ENCODE measurements at regions not wholly inside any gene's neighbourhood (a gene's known extent, or its start where the extent isn't known, plus 50 kb on each side); places are given as distances from the start of the nearest gene placed in this dataset.

GRCh38 chr1:54477153-54477561, 70.9 kb upstream of the ACOT11 start:
- H3K27me3 ChIP-seq (ENCODE audit: control insufficient read depth in 4 of 4, insufficient read depth in 4 of 4, low read length in 3 of 4), result no peaks in the 10 kb centered on the region
- DNase-seq (ENCODE audit: low spot score), result no peak
- H3K27ac ChIP-seq (ENCODE audit: low read depth in 1 of 2, low read length in 2 of 2), result no peak overlapping the region
- 71% methylated on average over 6 of the region's 6 CpGs for WGBS
- no peak overlapping the region for H3K4me3 ChIP-seq (ENCODE audit: low read depth in 1 of 3, low read length in 3 of 3)
- TF ChIP-seq CTCF (IDR thresholded peaks at IDR 0.05; ENCODE audit: low read depth, low read length, missing input control) (no peak), HNF4G (IDR thresholded peaks at IDR 0.05) (no peak), TAF1 (conservative IDR thresholded peaks at IDR 0.05) (no peak), FOXA2 (IDR thresholded peaks at IDR 0.05) (no peak), YY1 (IDR thresholded peaks at IDR 0.05) (no peak), SP1 (IDR thresholded peaks at IDR 0.05) (no peak), FOXA1 (IDR thresholded peaks at IDR 0.05) (no peak), ZBTB33 (IDR thresholded peaks at IDR 0.05) (no peak), REST (IDR thresholded peaks at IDR 0.05) (no peak), HNF4A (conservative IDR thresholded peaks at IDR 0.05) (no peak), ATF3 (IDR thresholded peaks at IDR 0.05) (no peak), RXRA (IDR thresholded peaks at IDR 0.05) (no peak), MAX (IDR thresholded peaks at IDR 0.05) (no peak), NR2F2 (IDR thresholded peaks at IDR 0.05) (no peak), GABPA (IDR thresholded peaks at IDR 0.05 in 1 of 2, conservative IDR thresholded peaks at IDR 0.05 in 1 of 2) (no peak), JUND (IDR thresholded peaks at IDR 0.05) (no peak), EGR1 (IDR thresholded peaks at IDR 0.05; ENCODE audit: low read depth in 2 of 2) (no peak), RAD21 (IDR thresholded peaks at IDR 0.05) (no peak)
- H3K9ac ChIP-seq (ENCODE audit: low read depth in 1 of 2, low read length in 2 of 2), result no peak overlapping the region
- no peaks in the 10 kb centered on the region for H3K36me3 ChIP-seq (ENCODE audit: control insufficient read depth in 4 of 4, insufficient read depth in 3 of 4, low read depth in 1 of 4, low read length in 3 of 4)
- no peaks in the 10 kb centered on the region for H3K9me3 ChIP-seq (ENCODE audit: control insufficient read depth in 4 of 4, low read length in 3 of 4)
- H3K4me1 ChIP-seq (ENCODE audit: control insufficient read depth in 4 of 4, insufficient read depth in 4 of 4, low read length in 3 of 4), result peaks cover 0 to 10% (median 3%) of the 10 kb centered on the region in 4 donors

All from liver (tissue), 8 donors.